ENCODE measurements at regions not wholly inside any gene's neighbourhood (a gene's known extent, or its start where the extent isn't known, plus 50 kb on each side); places are given as distances from the start of the nearest gene placed in this dataset.
"Not testable (repeated sequence)": the region's sequence is repeated elsewhere in the genome, so short reads cannot be mapped to it uniquely, and the experiment has no call there.

GRCh38 chr4:52408032-52408431 is 251.1 kb downstream of the USP46 start:
- no peaks in the 10 kb centered on the region for H3F3A ChIP-seq (ENCODE audit: insufficient read depth, low read length)
- no peaks in the 10 kb centered on the region for H3K4me1 ChIP-seq (ENCODE audit: insufficient read depth, low read length, severe bottlenecking)
- no peaks in the 10 kb centered on the region for H4K20me1 ChIP-seq (ENCODE audit: insufficient read depth, low read length)
- no peak for TF ChIP-seq CTCF (IDR thresholded peaks at IDR 0.05; ENCODE audit: low read length)
- no peak for TF ChIP-seq EZH2 (IDR thresholded peaks at IDR 0.05; ENCODE audit: borderline replicate concordance, low read length)
- no peaks in the 10 kb centered on the region for H3K9me3 ChIP-seq (ENCODE audit: low read length)
- H3K9ac ChIP-seq (ENCODE audit: low read length) = no peak overlapping the region
- no peaks in the 10 kb centered on the region for H3K27me3 ChIP-seq (ENCODE audit: insufficient read depth, low read length)
- no peak overlapping the region for H3K4me3 ChIP-seq (ENCODE audit: low read depth, low read length, poor library complexity, severe bottlenecking)
- no peak overlapping the region for H3K27ac ChIP-seq (ENCODE audit: low read depth, low read length, poor library complexity, severe bottlenecking)
- no peaks in the 10 kb centered on the region for H3K79me2 ChIP-seq (ENCODE audit: insufficient read depth, low read length)
- no peaks in the 10 kb centered on the region for H3K9me2 ChIP-seq (ENCODE audit: low read depth, low read length)
- no peaks in the 10 kb centered on the region for H3K36me3 ChIP-seq (ENCODE audit: insufficient read depth, low read length)
- H3K4me2 ChIP-seq (ENCODE audit: low read length) = no peak overlapping the region
- no peak overlapping the region for H2AFZ ChIP-seq (ENCODE audit: low read length)

GRCh38 chr4:52408471-52408870 is 250.6 kb downstream of the USP46 start:
- no peaks in the 10 kb centered on the region for H3F3A ChIP-seq (ENCODE audit: insufficient read depth, low read length)
- H3K4me2 ChIP-seq (ENCODE audit: low read length) = no peak overlapping the region
- no peaks in the 10 kb centered on the region for H3K36me3 ChIP-seq (ENCODE audit: insufficient read depth, low read length)
- no peaks in the 10 kb centered on the region for H3K27me3 ChIP-seq (ENCODE audit: insufficient read depth, low read length)
- no peaks in the 10 kb centered on the region for H3K9me2 ChIP-seq (ENCODE audit: low read depth, low read length)
- H2AFZ ChIP-seq (ENCODE audit: low read length) = no peak overlapping the region
- H3K27ac ChIP-seq (ENCODE audit: low read depth, low read length, poor library complexity, severe bottlenecking) = no peak overlapping the region
- H3K4me1 ChIP-seq (ENCODE audit: insufficient read depth, low read length, severe bottlenecking) = no peaks in the 10 kb centered on the region
- H3K9me3 ChIP-seq (ENCODE audit: low read length) = no peaks in the 10 kb centered on the region
- H4K20me1 ChIP-seq (ENCODE audit: insufficient read depth, low read length) = no peaks in the 10 kb centered on the region
- TF ChIP-seq EZH2 (IDR thresholded peaks at IDR 0.05; ENCODE audit: borderline replicate concordance, low read length) = no peak
- no peak for TF ChIP-seq CTCF (IDR thresholded peaks at IDR 0.05; ENCODE audit: low read length)
- no peak overlapping the region for H3K4me3 ChIP-seq (ENCODE audit: low read depth, low read length, poor library complexity, severe bottlenecking)
- no peak overlapping the region for H3K9ac ChIP-seq (ENCODE audit: low read length)
- H3K79me2 ChIP-seq (ENCODE audit: insufficient read depth, low read length) = no peaks in the 10 kb centered on the region

- H4K20me1 ChIP-seq (ENCODE audit: insufficient read depth, low read length); H3K9me2 ChIP-seq (ENCODE audit: low read depth, low read length): not testable (repeated sequence)
Observed at GRCh38 chr4:52409766-52410165, 249.3 kb downstream of the USP46 start.

GRCh38 chr4:52410971-52411370 is 248.1 kb downstream of the USP46 start:
- no peaks in the 10 kb centered on the region for H3K79me2 ChIP-seq (ENCODE audit: insufficient read depth, low read length)
- no peaks in the 10 kb centered on the region for H3K36me3 ChIP-seq (ENCODE audit: insufficient read depth, low read length)
- H3K4me2 ChIP-seq (ENCODE audit: low read length) = no peak overlapping the region
- no peak overlapping the region for H3K4me3 ChIP-seq (ENCODE audit: low read depth, low read length, poor library complexity, severe bottlenecking)
- H2AFZ ChIP-seq (ENCODE audit: low read length) = no peak overlapping the region
- no peaks in the 10 kb centered on the region for H3K9me3 ChIP-seq (ENCODE audit: low read length)
- no peaks in the 10 kb centered on the region for H3K4me1 ChIP-seq (ENCODE audit: insufficient read depth, low read length, severe bottlenecking)
- H4K20me1 ChIP-seq (ENCODE audit: insufficient read depth, low read length) = no peaks in the 10 kb centered on the region
- no peaks in the 10 kb centered on the region for H3K9me2 ChIP-seq (ENCODE audit: low read depth, low read length)
- no peak for TF ChIP-seq CTCF (IDR thresholded peaks at IDR 0.05; ENCODE audit: low read length)
- no peak for TF ChIP-seq EZH2 (IDR thresholded peaks at IDR 0.05; ENCODE audit: borderline replicate concordance, low read length)
- no peak overlapping the region for H3K27ac ChIP-seq (ENCODE audit: low read depth, low read length, poor library complexity, severe bottlenecking)
- H3K27me3 ChIP-seq (ENCODE audit: insufficient read depth, low read length) = no peaks in the 10 kb centered on the region
- H3F3A ChIP-seq (ENCODE audit: insufficient read depth, low read length) = no peaks in the 10 kb centered on the region
- no peak overlapping the region for H3K9ac ChIP-seq (ENCODE audit: low read length)

More at GRCh38 chr4:52409766-52410165, 249.3 kb downstream of the USP46 start:
- H3K79me2 ChIP-seq (ENCODE audit: insufficient read depth, low read length); H3K36me3 ChIP-seq (ENCODE audit: insufficient read depth, low read length); H3F3A ChIP-seq (ENCODE audit: insufficient read depth, low read length); H3K9ac ChIP-seq (ENCODE audit: low read length); H3K27me3 ChIP-seq (ENCODE audit: insufficient read depth, low read length); H3K4me3 ChIP-seq (ENCODE audit: low read depth, low read length, poor library complexity, severe bottlenecking); H3K27ac ChIP-seq (ENCODE audit: low read depth, low read length, poor library complexity, severe bottlenecking); H3K9me3 ChIP-seq (ENCODE audit: low read length); H3K4me2 ChIP-seq (ENCODE audit: low read length); H3K4me1 ChIP-seq (ENCODE audit: insufficient read depth, low read length, severe bottlenecking); H2AFZ ChIP-seq (ENCODE audit: low read length): not testable (repeated sequence)
